ENCODE measurements at regions not wholly inside any gene's neighbourhood (a gene's known extent, or its start where the extent isn't known, plus 50 kb on each side); places are given as distances from the start of the nearest gene placed in this dataset.

GRCh38 chr13:40148101-40148500 lies 492.6 kb downstream of the COG6 start:
- TF ChIP-seq CTCF (IDR thresholded peaks at IDR 0.05) (no peak), POLR2A (IDR thresholded peaks at IDR 0.05) (no peak)

Data from Peyer's patch (tissue), 4 donors.